Loucy (cell line): ENCODE measurements at regions not wholly inside any gene's neighbourhood (a gene's known extent, or its start where the extent isn't known, plus 50 kb on each side); places are given as distances from the start of the nearest gene placed in this dataset.

Experiments used
- H2AFZ ChIP-seq: fragments of 200-600 bp; sonication (generic); 2 replicates; pipeline ENCODE4 v1.6.0; 2016; ENCODE audit warnings: antibody characterized with exemption, mild to moderate bottlenecking, low read length, moderate library complexity
- H3F3A ChIP-seq: fragments of 200-600 bp; 2 replicates; pipeline ENCODE4 v1.6.0; 2016; ENCODE audit warnings: antibody characterized with exemption, low read depth, mild to moderate bottlenecking
- H3K27me3 ChIP-seq: fragments of 200-600 bp; sonication (generic); 2 replicates; pipeline ENCODE4 v1.6.1; 2014; ENCODE audit warnings: low read length, mild to moderate bottlenecking; ENCODE audit not compliant: insufficient read depth, poor library complexity, severe bottlenecking
- H3K36me3 ChIP-seq: fragments of 200-600 bp; sonication (generic); 2 replicates; pipeline ENCODE4 v1.6.1; 2016; ENCODE audit warnings: low read length; ENCODE audit not compliant: insufficient read depth
- H3K4me1 ChIP-seq: fragments of 200-600 bp; sonication (generic); 2 replicates; pipeline ENCODE4 v1.5.1; 2014; ENCODE audit warnings: low read length, mild to moderate bottlenecking; ENCODE audit not compliant: insufficient read depth, poor library complexity, severe bottlenecking
- H3K4me2 ChIP-seq: fragments of 200-600 bp; sonication (generic); 2 replicates; pipeline ENCODE4 v1.6.0; 2014; ENCODE audit warnings: antibody characterized with exemption, low read length, low read depth, mild to moderate bottlenecking; ENCODE audit not compliant: poor library complexity, severe bottlenecking
- H3K4me3 ChIP-seq: fragments of 200-600 bp; sonication (generic); 2 replicates; pipeline ENCODE4 v1.5.1; 2014; ENCODE audit warnings: low read length, mild to moderate bottlenecking, mixed read lengths; ENCODE audit not compliant: poor library complexity, severe bottlenecking
- H3K79me2 ChIP-seq: fragments of 200-600 bp; sonication (generic); 2 replicates; pipeline ENCODE4 v1.6.1; 2014; ENCODE audit warnings: low read length; ENCODE audit not compliant: insufficient read depth
- H3K9ac ChIP-seq: fragments of 200-600 bp; sonication (generic); 2 replicates; pipeline ENCODE4 v1.6.0; 2014; ENCODE audit warnings: mild to moderate bottlenecking, low read depth, low read length, moderate library complexity; ENCODE audit not compliant: poor library complexity, severe bottlenecking
- H3K9me2 ChIP-seq: fragments of 200-600 bp; sonication (generic); replicated peaks from 2 replicates; pipeline ENCODE4 v1.6.1; 2016; ENCODE audit warnings: low read depth, low read length, mixed read lengths
- H3K9me3 ChIP-seq: fragments of 200-600 bp; sonication (generic); 2 replicates; pipeline ENCODE4 v1.6.1; 2014; ENCODE audit warnings: mild to moderate bottlenecking, antibody characterized with exemption, low read length, low read depth; ENCODE audit not compliant: insufficient read depth
- H4K20me1 ChIP-seq: fragments of 200-600 bp; sonication (generic); 2 replicates; pipeline ENCODE4 v1.6.0; 2014; ENCODE audit warnings: antibody characterized with exemption, low read length, mild to moderate bottlenecking; ENCODE audit not compliant: insufficient read depth, poor library complexity, severe bottlenecking
- EZH2phosphoT487 ChIP-seq: fragments of 200-600 bp; IDR thresholded peaks from 2 replicates; pipeline ENCODE4 v1.6.1; 2018; ENCODE audit warnings: antibody characterized with exemption, mild to moderate bottlenecking, moderate library complexity, borderline replicate concordance
- TF ChIP-seq, protein P1 (sequence below): fragments of 200-600 bp; sonication (generic); conservative IDR thresholded peaks from 2 replicates; pipeline ENCODE4 v1.5.1; 2014; ENCODE audit warnings: mild to moderate bottlenecking, antibody characterized with exemption, low read length

DNA sequence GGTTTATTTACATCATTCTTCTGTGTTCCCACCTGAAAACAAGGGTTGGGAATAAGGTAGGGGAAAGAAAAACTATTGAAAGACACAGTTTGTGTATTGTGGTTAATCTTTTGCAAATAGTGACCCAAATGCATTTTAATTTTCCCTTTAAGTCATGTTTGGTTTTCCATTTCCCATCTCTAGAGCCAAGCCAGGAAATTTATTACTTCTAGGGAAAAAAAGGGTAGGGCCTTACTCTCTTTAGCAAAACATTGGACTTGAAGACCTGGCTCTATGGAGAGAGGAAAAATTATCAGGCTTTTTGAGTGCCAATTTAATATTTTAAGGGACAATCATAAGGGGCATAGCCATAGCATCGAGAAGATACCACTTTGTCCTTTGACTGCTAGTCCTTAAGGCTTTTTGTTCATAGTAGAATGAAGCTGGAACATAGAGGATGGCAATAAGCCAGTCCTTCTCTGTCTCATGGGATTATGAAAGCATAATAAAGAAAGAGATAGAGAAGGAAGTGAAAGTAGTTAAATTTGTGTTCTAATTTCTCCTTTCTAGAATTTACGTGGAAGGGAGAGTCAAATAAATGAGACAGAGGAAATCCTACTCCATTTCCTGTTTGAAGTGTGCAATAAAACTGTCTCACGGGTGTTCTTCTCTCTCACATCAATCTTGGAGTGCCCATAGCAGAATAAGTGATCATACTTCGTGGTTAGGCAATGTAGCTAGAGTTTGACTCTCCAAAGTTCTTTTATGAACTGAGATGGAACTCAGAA is 50.9 kb upstream of the PPFIA2 start:
- Histone ChIP-seq H3K9me2 (no peaks in the 10 kb centered on the region), H3K9me3 (no peaks in the 10 kb centered on the region), H3K9ac (no peak overlapping the region), H3K36me3 (no peaks in the 10 kb centered on the region), H2AFZ (no peak overlapping the region), H3K79me2 (no peaks in the 10 kb centered on the region), H3K4me3 (no peak overlapping the region), H3K27me3 (no peaks in the 10 kb centered on the region), H3K4me2 (no peak overlapping the region), H3F3A (no peaks in the 10 kb centered on the region), H4K20me1 (no peaks in the 10 kb centered on the region), H3K4me1 (no peaks in the 10 kb centered on the region)
- no peak for TF ChIP-seq EZH2phosphoT487
- TF ChIP-seq, protein P1, sequence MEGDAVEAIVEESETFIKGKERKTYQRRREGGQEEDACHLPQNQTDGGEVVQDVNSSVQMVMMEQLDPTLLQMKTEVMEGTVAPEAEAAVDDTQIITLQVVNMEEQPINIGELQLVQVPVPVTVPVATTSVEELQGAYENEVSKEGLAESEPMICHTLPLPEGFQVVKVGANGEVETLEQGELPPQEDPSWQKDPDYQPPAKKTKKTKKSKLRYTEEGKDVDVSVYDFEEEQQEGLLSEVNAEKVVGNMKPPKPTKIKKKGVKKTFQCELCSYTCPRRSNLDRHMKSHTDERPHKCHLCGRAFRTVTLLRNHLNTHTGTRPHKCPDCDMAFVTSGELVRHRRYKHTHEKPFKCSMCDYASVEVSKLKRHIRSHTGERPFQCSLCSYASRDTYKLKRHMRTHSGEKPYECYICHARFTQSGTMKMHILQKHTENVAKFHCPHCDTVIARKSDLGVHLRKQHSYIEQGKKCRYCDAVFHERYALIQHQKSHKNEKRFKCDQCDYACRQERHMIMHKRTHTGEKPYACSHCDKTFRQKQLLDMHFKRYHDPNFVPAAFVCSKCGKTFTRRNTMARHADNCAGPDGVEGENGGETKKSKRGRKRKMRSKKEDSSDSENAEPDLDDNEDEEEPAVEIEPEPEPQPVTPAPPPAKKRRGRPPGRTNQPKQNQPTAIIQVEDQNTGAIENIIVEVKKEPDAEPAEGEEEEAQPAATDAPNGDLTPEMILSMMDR, result no peak

DNA sequence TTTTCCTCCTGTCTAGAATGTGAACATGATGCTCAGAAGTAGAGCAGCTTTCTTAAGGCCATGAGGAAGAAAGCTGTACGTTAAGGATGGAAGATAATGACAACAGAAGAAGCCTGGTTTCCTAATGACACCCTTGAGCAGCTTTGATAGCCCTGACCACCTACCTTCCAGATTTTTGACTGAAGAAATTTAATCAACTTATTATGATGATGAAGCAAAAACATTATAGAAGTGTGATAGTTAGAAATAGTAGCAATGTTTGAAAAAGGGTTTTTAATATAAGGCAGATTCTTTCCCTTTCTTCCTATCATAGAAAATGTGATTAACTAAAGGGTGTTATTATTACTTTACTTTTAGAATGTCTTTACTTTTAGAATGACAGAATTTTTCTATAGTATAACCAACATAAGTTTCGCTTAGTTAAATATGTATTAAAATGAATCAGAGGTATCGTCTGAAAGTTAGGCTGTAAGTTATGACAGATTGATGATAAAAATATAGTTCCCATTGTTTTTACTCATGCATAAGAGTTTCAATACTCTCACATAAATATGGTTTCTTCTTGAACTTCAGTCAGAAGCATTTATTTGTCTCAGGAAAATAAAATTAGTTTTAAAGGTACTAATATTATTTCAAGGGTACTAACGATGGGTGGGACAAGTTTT is 50.1 kb upstream of the PPFIA2 start:
- no peak overlapping the region for H3K4me2 ChIP-seq
- no peaks in the 10 kb centered on the region for H3K9me3 ChIP-seq
- no peaks in the 10 kb centered on the region for H4K20me1 ChIP-seq
- H3K4me1 ChIP-seq, result no peaks in the 10 kb centered on the region
- no peaks in the 10 kb centered on the region for H3K36me3 ChIP-seq
- no peaks in the 10 kb centered on the region for H3K79me2 ChIP-seq
- H3K27me3 ChIP-seq, result no peaks in the 10 kb centered on the region
- no peaks in the 10 kb centered on the region for H3F3A ChIP-seq
- no peak overlapping the region for H3K9ac ChIP-seq
- H3K9me2 ChIP-seq, result no peaks in the 10 kb centered on the region
- H2AFZ ChIP-seq, result no peak overlapping the region
- no peak for TF ChIP-seq EZH2phosphoT487
- TF ChIP-seq, protein P1, result no peak
- H3K4me3 ChIP-seq, result no peak overlapping the region
